Raji (cell line): ENCODE measurements at regions not wholly inside any gene's neighbourhood (a gene's known extent, or its start where the extent isn't known, plus 50 kb on each side); places are given as distances from the start of the nearest gene placed in this dataset.

Experiments used
- POLR2A ChIP-seq: IDR thresholded peaks from 2 replicates; pipeline ENCODE4 v1.6.1; 2011; ENCODE audit warnings: low read depth, low read length, control low read depth; ENCODE audit not compliant: insufficient read depth

DNA sequence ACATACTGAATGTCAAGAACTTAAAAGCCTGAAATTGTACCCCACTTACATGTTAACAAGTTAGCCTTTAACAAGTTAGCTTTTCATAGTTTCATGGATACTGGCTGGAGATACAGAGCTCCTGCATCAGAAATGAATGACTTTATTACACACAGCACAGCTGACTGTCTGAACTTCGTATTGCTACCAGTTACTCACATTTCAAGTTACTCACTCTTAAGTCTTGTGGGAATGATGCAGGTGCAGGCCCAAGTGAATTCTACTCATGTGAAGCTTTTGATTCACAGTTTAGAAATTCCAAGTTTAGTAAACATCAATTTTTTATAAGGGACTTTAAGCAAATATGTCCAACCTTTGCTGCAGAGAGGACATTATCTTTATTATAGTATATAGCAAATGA is 762.2 kb upstream of the PRR20A start:
- no peak for TF ChIP-seq POLR2A

DNA sequence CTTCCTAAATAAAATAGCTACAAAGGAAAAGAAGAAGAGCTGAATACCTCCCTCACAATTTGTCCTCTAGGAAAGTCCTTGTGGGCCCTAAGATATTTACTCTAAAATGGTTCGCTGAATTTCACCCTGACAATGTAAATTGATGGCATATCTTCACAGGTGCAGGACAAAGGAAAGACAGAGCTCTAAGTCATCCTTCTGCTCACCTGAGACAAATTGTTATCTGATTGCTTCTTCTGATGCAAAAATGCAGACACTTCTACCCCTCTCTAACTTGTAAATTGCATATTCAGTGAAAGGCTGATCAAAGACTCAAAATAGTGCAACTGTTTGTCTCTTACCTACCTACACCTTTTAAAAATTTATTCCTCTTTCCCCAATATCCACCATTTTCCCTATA is 747.2 kb upstream of the PRR20A start:
- no peak for TF ChIP-seq POLR2A

DNA sequence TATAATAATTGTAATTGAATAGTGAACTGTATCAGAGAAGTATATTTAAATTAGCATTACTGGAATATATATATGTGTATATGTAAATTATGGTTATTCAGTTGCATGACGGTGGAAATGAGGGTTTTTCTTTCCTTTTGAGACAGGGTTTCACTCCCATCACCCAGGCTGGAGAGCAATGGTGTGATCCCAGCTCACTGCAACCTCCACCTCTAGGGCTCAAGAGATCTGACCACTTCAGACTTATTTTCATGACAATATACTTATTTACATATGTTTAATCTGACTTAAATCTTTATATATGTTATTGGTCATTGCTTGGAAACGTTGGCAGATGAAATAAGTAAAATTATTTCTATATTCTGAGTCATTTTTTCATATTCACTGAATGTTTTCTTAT is 744.4 kb upstream of the PRR20A start:
- no peak for TF ChIP-seq POLR2A

DNA sequence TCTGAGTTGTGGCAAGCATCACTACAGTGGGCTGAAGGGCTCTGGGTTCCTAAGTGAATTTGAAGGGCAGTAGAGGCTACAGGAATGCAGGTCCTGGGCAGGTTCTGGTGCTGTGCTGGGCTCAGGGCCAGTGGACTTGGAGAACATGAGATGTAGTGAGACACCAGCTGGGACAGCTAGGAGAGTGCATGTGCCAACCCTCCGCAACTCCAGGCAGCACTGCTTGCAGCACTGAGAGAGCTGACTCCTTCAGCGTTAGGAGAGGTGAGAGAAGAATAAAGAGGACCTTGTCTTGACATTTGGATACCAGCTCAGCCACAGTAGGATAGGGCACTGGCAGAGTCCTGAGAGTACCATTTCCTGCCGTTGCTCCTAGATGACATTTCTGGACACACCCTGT is 739.9 kb upstream of the PRR20A start:
- no peak for TF ChIP-seq POLR2A

DNA sequence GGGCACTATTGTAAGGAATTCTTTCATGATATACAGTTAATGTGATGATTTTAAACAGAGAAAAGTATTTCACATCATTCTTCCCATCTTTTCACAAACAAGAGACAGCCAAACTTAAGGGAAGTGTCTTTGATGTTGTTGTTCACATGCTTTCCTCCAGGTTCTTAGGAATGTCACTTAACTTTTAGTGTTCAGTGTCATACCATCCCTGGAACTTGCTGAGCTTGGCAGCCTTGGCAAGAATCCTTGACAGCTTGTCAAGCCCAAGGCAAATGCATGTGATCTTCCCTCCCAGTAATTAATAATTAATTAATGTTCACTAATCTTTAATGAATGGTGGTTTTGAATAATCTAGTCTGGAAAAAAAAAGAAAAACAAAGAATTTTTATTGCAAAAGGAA is 727.9 kb upstream of the PRR20A start:
- no peak for TF ChIP-seq POLR2A

DNA sequence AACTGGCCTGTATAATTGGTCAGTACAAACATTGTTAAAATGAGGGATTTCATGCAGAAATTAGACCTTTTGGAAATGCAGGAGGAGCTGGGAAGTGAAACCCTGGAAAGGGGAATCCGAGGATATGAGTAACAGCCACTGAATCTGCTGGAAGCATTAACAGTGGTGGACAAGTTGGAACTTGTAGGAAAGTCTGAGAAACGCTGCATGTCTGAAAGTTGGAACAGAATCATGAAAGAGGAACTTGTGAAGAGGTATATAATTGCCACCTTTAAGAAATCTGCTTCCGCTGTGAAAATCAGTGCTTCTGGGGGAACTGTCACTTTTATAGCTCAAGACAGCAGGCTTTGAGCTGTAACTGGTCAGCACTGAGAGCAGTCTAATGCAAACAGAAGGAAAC is 716.5 kb upstream of the PRR20A start:
- TF ChIP-seq POLR2A = no peak

DNA sequence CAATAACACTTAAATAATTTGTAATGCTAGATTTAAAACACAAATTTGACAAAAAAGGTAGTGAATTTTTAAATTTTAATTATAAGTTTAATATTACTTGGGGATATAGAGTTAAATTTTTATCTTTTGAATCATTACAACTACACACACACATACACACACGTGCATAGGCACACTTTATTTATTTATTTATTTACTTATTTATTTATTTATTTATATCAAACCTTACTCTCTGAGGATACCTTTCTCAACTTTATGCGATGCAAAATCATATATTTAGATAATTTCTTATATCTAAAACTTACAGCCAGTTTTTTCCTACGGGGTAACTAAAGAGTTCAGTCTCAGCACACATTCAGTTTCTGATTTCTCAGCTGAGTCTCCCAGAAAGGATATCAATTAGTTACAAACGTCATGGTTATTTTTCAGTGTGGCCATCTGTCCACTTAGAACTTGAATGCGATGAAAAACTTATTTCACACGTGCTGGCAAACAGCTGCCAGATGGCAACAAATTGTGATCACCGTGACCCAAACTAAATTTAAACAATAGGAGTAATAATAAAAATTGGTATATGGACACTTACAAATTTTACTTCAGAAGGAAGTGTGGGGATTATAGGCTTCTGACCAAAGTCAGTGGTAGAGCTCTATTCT is 683.1 kb upstream of the PRR20A start:
- TF ChIP-seq POLR2A = no peak

DNA sequence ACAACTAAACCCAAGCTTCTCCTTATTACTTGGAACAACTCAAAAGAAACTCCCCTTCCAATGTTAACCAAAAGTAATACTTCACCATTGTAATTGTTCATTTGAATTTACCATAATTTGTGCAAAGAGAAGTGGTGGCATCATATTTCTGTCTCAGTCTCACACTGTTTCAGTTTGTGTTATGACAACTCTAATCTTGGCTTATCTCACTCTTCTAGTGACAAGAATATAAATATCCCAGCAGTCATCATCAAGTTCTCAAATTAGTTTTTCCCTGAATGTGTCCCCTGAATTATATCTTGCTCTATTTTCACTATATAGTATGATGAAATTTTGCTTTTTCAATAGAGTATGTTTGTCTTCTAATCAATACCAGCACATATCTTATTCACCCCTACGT is 681.4 kb upstream of the PRR20A start:
- no peak for TF ChIP-seq POLR2A

DNA sequence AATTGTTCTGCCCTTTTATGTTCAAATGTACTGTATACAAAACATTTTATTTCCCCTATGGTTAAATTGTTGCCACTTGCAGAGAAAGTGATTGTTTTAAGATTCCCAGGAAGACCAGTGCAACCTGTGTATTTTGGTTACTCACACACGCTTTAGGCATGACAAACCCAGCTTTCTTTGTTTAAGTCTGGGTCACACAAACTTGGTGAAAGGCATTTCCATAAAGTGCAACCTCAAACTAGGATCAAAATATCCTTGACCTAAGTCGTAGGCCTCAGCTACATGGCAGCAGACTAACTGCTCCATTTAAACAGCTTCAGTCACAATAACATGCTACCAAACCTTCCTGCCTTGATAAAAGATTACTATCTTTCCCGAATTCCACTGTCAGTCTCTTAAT is 639.0 kb upstream of the PRR20A start:
- no peak for TF ChIP-seq POLR2A

DNA sequence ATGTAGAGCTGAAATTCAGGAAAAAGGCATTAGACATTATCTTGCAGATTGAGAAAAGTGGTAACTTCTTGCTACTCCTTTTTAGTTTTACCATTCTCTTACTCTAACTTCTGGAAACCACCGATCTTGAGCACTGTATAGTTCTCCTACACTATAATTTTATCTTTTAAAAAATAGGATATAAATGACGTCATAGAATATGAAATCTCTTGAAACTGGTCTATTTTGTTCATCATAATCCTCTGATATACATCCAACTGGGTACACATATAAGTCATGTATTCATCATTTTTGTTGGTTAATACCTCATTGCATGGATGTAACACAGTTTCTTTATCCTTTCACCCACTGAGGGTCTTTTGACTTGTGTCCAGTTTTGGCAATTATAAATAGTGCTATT is 629.9 kb upstream of the PRR20A start:
- TF ChIP-seq POLR2A = no peak

DNA sequence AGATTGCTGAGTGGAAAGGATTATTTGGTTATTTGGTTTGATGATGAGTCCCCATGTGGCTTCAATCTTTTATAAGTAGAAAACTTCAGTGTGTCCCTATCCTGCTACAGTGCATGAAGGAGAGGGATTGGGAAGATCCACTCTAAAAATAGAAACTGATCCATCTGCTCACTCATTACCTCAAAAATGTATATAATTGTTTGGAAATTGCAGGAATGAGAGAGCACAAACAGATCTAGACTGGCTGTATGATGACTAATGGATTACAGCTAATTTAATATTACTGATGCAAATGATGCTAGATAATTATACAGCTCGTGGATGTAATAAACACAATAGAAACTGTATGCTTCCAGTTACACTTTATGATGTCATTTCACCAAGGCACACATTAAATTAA is 625.3 kb upstream of the PRR20A start:
- no peak for TF ChIP-seq POLR2A

DNA sequence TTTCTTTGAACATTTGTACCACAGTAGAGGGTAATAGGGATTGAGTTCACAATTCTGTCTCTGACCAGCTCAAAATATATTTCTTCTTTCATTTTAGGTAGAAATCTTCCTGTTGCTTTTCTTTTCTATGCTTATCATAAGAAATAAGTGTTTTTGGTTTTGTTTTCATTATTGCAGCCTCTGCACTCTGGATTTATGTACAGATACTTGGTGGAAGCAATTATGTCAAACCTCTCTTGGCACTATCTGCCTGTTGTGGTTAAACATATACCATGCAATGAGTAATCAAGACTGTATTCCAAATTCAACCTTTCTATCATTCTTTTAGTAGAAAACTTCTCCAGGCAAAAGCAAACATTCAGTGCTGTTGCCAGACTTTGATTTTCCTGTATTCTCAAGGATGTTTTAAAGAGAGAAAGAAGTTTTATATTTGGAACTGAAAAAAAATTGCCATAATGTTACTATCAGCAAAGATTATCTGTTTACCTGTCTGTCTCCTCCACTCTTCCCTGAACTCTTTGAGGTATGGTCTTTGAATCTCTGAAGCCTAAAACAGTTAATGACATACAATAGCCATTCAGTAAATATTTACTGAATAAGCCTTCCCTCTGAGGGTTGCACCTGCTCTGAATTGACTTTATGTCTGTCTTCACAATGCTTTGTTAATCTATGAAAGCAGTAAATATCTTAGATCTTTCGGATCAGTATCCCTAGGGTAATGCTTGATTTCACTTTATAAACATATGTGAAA is 612.5 kb upstream of the PRR20A start:
- TF ChIP-seq POLR2A = no peak

DNA sequence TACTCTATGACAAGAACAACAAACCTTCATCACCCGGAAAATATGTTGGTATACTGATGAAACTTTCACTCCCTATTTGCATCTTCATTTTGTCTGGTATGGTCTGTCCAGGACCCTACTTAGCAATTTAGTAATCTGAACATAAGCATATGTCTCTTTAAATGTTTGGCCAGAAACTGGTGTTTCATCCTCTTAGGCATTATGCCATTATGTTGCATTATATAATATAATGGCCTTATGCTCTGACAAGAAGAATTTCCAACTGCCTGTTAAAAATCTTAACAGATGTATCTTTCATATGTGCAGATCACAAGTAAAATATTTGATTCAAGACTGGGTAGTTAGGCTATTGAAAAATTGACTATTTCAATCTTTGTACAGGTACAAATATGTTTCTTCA is 610.6 kb upstream of the PRR20A start:
- no peak for TF ChIP-seq POLR2A

DNA sequence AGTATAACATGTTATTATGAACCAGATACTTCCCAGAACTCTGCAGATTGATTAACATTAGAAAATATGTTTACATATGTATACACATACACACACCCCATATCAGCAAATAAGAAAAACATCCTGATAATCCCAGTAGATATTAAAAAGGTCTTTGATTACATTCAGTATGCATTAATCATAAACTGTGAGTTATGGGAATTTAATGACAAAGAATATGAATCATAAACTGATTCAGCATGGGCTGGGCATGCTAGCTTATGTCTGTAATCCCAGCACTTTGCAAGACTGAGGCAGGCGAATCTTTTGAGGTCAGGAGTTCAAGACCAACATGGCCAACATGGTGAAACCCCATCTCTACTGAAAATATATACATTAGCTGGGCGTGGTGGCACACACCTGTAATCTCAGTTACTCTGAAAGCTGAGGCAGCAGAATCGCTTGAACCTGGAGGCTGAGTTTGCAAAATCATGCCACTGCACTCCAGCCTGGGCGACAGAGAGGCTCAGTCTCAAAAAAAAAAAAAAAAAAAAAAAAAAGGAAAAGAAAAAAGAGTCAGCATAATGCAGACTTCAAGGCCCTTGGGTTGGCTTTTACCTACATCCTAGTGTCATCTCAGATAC is 581.9 kb upstream of the PRR20A start:
- TF ChIP-seq POLR2A = no peak

DNA sequence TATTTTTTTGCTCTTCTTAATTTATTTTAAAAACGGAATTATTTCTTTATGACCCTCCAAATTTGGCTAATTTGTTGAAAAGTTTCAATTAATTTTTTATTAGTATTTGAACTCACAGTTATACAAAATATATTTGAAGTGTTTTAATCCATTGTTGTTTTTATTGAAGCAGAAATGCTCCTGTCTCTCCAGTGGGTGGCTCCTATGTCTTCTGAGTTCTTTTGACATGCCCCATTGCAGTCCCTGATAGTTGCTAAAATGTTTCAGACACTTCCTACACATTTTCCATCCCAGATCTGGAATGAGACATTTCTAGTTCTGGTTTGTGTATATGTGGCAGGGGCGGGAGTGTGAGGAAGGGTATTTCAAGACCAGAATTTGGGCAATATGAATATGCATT is 579.4 kb upstream of the PRR20A start:
- no peak for TF ChIP-seq POLR2A

DNA sequence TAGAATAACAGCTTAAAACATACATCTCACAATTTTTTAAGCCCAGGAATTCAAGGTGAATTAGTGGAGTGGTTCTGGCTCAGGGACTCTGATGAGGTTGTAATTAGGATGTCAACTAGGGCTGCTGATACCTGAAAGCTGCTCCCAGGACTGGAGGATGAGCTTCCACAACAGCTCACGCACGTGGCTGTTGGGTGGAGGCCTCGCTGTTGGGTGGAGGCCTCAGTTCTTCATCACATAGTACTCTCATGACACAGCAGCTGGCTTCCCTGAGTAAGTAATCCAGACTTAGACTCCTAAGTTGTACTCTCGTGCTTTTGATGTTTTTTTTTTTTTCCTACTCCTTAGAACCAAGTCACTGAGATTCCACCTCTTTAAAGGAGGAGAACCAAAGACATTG is 577.1 kb upstream of the PRR20A start:
- TF ChIP-seq POLR2A = no peak
